ENCODE measurements at regions not wholly inside any gene's neighbourhood (a gene's known extent, or its start where the extent isn't known, plus 50 kb on each side); places are given as distances from the start of the nearest gene placed in this dataset.

DNA sequence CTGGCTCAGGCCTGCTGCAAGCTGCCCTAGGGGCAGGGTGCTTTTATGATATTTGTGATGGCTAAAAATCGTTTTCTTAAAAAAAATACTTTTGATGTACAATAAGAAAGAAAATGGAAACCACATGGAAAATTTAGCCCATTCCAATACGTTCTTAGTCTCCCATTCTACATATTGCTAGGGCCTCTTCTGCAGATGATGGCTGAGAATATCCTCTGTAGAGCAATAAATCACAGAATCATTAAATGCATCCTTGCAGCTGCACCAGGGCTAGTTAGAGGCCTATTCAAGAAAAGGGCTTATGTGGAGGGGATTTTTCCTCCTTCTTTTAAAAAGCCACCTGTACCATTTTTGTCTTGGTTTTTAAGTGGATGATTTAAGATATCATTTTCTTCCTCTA is 97.6 kb upstream of the C1GALT1C1 start:
- TF ChIP-seq POLR2A (IDR thresholded peaks at IDR 0.05; ENCODE audit: low read length) (no peak), GATA1 (IDR thresholded peaks at IDR 0.05; ENCODE audit: low read depth, low read length) (no peak)

Data from erythroblast (primary cell).